Brain pericyte (primary cell): ENCODE measurements at regions not wholly inside any gene's neighbourhood (a gene's known extent, or its start where the extent isn't known, plus 50 kb on each side); places are given as distances from the start of the nearest gene placed in this dataset.

Experiments
- DNase-seq: peaks from one replicate; pipeline ENCODE4 v3.0.0-alpha.2; 2012; ENCODE audit warnings: low read depth, low spot score

DNA sequence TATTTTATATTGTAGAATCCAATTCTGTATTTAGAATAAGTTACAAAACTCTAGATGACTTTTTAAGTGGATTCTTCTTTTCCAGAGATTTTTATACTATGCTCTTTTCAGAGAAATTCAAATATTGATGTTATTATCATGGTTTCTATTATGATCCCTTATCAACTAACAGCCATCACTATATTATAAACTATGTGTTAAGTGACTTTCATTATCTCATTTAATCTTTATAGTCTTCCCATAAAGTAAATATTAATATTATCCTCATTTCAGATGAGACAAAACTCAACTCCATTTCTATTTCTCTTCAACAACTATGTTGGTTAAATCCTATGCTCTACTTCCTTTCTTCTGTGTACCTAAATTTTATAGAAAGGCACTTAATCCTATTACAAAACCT, 132.6 kb downstream of the ANKRD50 start:
- DNase-seq, result no peak

DNA sequence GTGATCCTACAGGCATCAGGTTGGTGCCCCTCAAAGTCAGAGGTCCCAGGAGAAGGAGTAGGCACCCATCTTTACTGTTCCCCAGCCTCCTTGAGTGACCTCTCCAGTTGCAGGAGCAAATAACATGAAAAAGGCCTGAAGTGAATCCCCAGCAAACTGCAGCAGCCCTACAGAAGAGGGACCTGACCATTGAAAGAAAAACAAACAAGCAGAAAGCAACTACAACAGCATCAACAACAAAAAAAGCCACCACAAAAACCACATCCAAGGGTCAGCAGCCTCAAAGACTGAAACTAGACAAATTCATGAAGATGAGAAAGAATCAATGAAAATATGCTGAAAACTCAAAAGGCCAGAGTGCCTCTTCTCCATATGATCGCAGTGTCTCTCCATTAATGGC, 128.7 kb downstream of the ANKRD50 start:
- no peak for DNase-seq

DNA sequence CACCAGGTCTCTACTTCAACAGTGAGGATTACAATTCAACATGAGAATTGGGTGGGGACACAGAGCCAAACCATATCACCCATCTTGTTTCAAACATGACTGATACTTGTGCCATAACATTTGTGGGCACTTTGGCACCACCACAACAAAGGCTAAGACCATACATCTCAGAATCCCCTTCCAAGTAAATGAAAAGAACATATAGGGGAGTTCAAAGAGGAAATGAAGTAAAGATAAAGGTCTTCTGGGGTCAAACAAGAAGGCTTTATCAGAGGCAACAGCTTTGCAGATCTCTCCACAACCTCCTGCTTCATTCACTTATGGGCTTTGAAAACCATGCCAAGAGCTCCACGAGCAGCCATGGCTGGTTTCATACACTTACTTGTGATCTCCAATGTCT, 122.7 kb downstream of the ANKRD50 start:
- DNase-seq, result no peak

DNA sequence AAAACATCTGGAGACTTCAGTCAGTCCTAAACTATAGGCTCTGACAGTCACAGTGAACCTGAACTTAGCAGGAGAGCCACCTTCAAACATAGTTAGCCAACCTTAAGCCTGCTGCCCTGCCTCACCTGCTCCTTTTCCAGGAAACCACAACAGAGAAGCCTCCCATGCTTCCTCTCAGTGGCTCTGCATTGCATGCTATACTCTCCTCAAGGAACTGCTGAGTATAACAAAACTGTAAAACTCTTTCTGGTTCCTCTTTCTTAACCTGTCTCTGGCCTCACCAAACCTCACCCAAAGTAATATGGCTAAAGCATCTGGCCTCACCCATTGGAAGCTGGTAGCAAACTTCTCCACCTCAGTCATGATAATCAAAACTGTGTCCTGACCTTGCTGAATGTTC, 122.1 kb downstream of the ANKRD50 start:
- DNase-seq, result no peak

DNA sequence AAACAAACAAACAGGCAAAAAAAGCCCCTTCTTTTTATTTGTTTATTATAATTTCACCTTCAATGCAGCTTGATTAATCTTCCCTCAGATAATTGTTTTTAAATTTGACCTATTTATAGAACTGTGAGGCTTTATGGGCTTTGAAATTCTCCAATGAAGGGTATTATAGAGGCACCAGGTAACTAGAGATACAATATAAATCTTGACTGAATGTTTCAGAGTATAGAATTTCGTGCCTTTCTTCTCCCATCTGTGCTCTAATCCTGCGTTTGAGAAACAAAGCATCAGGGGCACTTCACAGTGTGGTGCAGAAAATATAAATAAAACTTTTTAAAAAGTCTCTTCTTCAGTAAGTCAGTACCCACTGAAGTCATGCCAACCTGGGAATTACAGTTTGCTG, 120.9 kb downstream of the ANKRD50 start:
- DNase-seq, result no peak

DNA sequence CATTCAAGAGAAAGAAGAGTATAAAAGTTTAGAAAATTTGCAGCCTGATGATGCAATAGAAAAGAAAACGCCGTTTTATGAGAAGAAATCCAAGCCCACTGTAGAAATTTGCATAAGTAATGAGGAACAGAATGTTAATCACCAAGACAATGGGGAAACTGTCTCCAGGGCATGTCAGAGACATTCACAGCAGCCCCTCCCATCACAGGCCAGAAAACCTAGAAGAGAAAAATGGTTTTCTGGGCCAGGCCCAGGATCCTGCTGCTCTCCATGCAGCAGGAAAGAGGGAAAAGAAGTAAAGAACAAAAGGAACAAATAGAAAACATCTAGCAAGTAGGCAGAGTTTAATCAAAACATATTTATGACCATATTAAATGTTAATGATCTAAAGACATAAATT, 119.0 kb downstream of the ANKRD50 start:
- DNase-seq, result no peak

DNA sequence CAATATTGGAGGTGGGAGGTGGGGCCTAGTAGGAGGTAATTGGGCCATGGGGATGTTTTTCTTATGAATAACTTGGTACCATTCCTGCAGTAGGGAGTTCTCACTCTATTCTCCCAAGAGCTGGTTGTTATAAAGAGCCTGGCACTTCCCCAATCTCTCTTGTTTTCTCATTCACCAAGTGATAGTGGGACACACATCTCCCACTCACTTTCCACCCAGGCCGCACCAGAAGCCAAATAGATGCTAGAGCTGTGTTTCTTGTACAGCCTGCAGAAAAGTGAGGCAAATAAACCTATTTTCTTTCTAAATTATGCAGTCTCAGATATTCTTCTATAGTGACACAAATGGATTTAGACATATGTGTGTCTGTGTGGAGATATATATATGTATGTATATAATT, 117.6 kb downstream of the ANKRD50 start:
- DNase-seq, result no peak

DNA sequence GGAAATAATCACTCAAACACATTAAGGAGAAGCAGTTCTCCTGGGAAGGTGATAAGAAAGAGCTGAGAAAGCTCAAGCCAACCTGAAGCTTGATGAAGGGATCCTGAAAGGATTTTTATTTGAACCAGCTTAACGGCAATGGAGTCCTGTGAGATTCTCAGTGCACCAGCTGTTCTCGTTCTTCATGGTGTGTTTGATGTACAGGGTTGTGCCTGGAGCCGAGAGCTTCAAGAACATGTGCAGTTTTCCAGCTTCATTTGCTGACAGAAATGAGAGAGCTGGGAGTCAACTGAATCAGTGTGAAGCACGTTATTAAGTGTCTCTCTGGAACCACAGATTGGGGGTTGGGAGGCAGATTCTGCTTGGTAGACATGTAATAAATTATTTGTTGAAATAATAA, 115.7 kb downstream of the ANKRD50 start:
- DNase-seq, result no peak

DNA sequence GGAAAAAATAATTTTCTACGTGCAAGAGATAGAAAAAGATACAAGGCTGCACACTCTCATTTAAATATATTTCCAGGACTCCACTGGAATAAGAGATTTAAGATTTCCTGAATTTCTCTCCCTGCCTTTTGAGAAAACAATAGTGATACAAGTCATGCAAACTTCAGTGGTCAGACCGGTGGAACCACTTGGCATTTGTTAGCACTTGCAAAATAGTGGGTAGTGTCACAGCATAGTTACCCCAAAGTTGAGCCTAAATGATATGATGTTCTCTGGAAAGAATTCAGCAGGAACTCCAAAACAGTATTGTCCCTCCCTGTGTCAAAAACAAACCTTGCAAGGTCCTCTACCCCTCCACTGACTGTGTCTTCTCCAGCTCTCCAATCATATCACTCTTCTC, 102.3 kb downstream of the ANKRD50 start:
- no peak for DNase-seq
